ENCODE measurements at regions not wholly inside any gene's neighbourhood (a gene's known extent, or its start where the extent isn't known, plus 50 kb on each side); places are given as distances from the start of the nearest gene placed in this dataset.

DNA sequence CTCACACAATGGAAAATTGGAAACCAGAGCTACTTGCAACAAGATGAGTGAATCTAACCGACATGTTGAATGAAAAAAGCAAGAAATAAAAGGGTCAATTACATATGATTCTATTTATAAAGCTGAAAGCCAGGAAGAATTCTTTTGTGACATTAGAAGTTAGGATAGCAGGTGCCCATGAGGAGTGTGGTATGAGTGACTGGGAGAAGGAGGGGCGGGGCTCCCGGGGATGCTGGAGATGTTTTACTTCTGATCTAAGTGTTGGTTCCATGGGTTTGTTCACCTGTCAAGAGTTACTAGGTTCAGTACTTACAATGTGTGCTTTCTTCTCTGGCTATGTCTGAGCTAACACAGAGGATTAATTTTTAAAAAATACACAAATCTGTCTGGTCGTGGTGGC lies 60.8 kb downstream of the NSMCE3 start:
- TF ChIP-seq, protein P1, sequence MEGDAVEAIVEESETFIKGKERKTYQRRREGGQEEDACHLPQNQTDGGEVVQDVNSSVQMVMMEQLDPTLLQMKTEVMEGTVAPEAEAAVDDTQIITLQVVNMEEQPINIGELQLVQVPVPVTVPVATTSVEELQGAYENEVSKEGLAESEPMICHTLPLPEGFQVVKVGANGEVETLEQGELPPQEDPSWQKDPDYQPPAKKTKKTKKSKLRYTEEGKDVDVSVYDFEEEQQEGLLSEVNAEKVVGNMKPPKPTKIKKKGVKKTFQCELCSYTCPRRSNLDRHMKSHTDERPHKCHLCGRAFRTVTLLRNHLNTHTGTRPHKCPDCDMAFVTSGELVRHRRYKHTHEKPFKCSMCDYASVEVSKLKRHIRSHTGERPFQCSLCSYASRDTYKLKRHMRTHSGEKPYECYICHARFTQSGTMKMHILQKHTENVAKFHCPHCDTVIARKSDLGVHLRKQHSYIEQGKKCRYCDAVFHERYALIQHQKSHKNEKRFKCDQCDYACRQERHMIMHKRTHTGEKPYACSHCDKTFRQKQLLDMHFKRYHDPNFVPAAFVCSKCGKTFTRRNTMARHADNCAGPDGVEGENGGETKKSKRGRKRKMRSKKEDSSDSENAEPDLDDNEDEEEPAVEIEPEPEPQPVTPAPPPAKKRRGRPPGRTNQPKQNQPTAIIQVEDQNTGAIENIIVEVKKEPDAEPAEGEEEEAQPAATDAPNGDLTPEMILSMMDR (IDR thresholded peaks at IDR 0.05; ENCODE audit: control insufficient read depth, insufficient read depth, low read depth, low read length, missing control alignments) = no peak
- no peak overlapping the region for H3K4me3 ChIP-seq (ENCODE audit: control insufficient read depth, low read depth, low read length)
- no peak for DNase-seq (ENCODE audit: low read depth)

DNA sequence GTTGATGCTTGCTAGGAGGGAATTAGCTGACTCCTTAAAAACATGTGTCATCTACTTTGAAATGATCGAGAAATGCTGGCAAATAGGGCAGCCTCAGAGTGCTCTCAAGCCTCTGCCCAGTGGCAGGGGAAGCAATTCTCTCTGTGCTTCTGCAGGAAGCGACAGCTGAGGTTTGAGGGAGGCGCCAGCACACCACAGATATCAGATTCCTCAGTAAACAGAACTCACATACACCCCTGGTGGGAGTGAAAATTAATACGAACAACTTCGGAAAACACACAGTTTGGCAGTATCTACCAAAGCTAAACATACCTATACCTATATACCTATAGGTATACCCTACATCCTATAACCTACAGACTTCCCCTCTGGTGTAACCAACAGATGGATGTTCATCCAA lies 61.3 kb downstream of the NSMCE3 start:
- no peak overlapping the region for H3K4me3 ChIP-seq (ENCODE audit: control insufficient read depth, low read depth, low read length)
- TF ChIP-seq, protein P1 (IDR thresholded peaks at IDR 0.05; ENCODE audit: control insufficient read depth, insufficient read depth, low read depth, low read length, missing control alignments) = no peak
- no peak for DNase-seq (ENCODE audit: low read depth)

DNA sequence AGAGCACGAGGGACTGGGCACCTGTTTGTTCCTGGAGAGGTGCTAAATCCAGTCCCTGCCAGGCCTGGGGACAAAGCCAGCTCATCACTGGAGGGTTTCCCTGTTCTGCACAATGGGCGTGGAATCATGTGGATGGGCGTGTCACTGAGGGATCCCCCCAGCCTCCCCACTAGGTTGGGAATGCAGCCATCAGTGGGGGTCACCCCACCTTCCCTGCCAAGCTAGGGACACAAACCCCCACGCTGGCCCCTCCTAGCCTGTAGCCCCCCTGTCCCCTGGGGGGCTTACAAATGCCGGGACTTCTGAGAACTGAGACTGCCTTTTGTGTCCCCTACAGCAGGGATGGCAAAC lies 61.9 kb downstream of the NSMCE3 start:
- TF ChIP-seq, protein P1 (IDR thresholded peaks at IDR 0.05; ENCODE audit: control insufficient read depth, insufficient read depth, low read depth, low read length, missing control alignments) = no peak
- H3K4me3 ChIP-seq (ENCODE audit: control insufficient read depth, low read depth, low read length) = no peak overlapping the region
- no peak for DNase-seq (ENCODE audit: low read depth)

DNA sequence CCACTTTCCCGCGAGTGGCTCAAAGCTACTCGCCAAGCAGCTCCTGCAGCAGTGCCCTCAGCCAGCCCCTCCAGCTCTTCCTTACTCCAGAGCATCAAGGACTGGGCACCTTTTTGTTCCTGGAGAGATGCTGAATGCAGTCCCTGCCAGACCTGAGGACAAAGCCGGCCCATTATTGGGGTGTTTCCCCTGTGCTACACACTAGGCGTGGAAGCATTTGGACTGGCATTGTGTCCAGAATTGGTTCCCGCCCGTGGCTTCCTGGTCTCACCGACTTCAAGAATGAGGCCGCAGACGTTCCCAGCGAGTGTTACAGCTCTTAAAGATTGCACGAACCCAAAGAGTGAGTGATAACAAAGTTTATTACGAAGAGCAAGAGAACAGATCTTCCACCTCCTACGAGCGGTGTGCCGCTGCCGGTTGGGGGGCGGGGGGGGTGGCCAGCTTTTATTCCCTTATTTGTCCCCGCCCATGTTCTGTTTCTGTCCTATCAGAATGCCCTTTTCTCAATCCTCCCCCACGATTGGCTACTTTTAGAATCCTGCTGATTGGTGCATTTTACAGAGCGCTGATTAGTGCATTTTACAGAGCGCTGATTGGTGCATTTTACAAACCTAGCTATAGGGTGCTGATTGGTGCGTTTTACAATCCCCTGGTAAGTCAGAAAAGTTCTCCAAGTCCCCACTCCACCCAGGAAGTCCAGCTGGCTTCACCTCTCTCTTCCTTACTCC lies 62.4 kb downstream of the NSMCE3 start:
- TF ChIP-seq, protein P1 (IDR thresholded peaks at IDR 0.05; ENCODE audit: control insufficient read depth, insufficient read depth, low read depth, low read length, missing control alignments) = no peak
- DNase-seq (ENCODE audit: low read depth) = no peak
- no peak overlapping the region for H3K4me3 ChIP-seq (ENCODE audit: control insufficient read depth, low read depth, low read length)

DNA sequence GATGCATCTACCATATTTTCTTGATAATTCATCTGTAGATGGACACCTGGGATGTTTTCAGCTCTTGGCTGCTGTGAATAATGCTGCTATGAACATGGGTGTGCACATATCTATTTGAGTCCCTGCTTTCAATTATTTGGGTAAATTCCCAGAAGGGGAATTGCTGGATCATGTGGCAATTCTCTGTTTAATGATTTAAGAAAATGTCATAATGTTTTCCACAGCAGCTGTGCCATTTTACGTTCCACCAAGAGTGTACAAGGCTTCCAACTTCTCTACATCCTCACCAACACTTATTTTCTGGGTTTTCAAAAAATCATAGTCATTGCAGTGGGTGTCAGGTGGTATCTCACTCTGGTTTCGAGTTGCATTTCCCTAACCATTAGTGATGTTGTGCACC lies 64.4 kb downstream of the NSMCE3 start:
- TF ChIP-seq, protein P1 (IDR thresholded peaks at IDR 0.05; ENCODE audit: control insufficient read depth, insufficient read depth, low read depth, low read length, missing control alignments) = no peak
- no peak overlapping the region for H3K4me3 ChIP-seq (ENCODE audit: control insufficient read depth, low read depth, low read length)
- DNase-seq (ENCODE audit: low read depth) = no peak

DNA sequence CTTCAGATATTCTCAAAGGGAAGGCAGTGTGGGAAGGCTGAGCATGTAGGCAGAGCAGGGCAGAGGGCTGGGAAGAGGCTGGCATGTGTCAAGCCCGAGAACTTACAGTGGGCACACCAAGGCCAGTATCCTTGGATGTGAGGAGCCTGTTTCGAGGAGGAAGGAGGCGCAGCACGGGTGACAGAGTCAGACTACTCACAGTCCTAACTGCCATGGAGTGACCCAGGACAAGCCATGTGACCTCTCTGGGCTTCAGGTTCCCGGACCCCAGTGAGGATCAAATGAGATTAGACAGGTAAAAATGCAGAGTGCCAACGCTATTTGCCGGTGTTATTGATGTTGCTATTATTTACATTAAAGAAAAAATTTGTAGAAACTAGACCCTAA lies 65.3 kb downstream of the NSMCE3 start:
- DNase-seq (ENCODE audit: low read depth) = no peak
- H3K4me3 ChIP-seq (ENCODE audit: control insufficient read depth, low read depth, low read length) = no peak overlapping the region
- TF ChIP-seq, protein P1 (IDR thresholded peaks at IDR 0.05; ENCODE audit: control insufficient read depth, insufficient read depth, low read depth, low read length, missing control alignments) = no peak
